HG03354 (cell line): ENCODE measurements at regions not wholly inside any gene's neighbourhood (a gene's known extent, or its start where the extent isn't known, plus 50 kb on each side); places are given as distances from the start of the nearest gene placed in this dataset.
"Not testable (repeated sequence)": the region's sequence is repeated elsewhere in the genome, so short reads cannot be mapped to it uniquely, and the experiment has no call there.

Experiments used
- ATAC-seq: cut with Tn5 transposase; IDR thresholded peaks from one replicate; pipeline ENCODE4 v1.9.1; 2021; ENCODE audit warnings: mild to moderate bottlenecking; ENCODE audit not compliant: unreplicated experiment, poor library complexity, severe bottlenecking

GRCh38 chr12:19657732-19658130 is 218.4 kb downstream of the AEBP2 start:
- no peak for ATAC-seq

DNA sequence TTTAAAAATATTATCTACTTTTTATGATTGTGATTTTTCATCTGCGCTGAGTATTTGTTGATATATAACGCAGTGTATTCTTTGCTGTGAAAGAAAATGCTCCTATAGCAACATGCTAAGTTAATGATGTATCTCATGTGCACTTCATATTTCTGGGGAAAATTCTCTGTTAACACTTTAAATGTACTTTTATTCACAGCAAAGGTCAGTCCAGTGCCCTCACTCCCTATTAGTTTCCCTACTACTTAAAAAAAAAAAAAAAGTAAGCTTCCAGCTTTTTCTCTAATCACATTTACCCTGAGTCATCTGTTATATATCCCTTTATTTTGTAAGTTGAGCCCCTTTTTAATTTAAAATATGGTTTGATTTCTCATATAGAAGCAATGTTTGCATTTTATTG is 219.8 kb downstream of the AEBP2 start:
- no peak for ATAC-seq

GRCh38 chr12:19659501-19659900 is 220.2 kb downstream of the AEBP2 start:
- no peak for ATAC-seq

- ATAC-seq, result no peak
Measured at GRCh38 chr12:19665121-19665900, 226.0 kb downstream of the AEBP2 start.

GRCh38 chr12:19666070-19666469 is 226.8 kb downstream of the AEBP2 start:
- no peak for ATAC-seq

- ATAC-seq, result no peak
Measured at GRCh38 chr12:19669793-19670192, 230.5 kb downstream of the AEBP2 start.

- no peak for ATAC-seq
Measured at GRCh38 chr12:19671695-19672094, 232.4 kb downstream of the AEBP2 start.

- ATAC-seq, result no peak
Measured at GRCh38 chr12:19674437-19674836, 235.1 kb downstream of the AEBP2 start.

DNA sequence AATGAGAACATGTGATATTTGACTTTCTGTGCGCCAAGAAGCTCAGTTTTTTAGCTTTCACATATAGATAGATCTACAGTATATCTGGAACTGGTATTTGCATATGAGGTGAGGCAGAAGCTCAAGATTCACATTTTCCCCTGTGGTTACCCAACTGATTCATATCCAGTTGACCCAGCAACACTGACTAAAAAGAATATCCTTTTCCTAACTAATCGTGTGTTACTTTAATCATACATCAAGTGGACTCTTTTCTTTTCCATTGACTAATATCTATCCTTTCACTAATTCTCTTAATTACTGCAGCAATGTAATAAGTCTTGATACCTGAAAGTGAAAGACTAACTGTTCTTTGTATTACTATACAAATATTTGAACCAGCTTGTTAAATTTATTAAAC is 236.1 kb downstream of the AEBP2 start:
- ATAC-seq, result no peak

GRCh38 chr12:19678501-19678900 is 239.2 kb downstream of the AEBP2 start:
- not testable (repeated sequence) for ATAC-seq

DNA sequence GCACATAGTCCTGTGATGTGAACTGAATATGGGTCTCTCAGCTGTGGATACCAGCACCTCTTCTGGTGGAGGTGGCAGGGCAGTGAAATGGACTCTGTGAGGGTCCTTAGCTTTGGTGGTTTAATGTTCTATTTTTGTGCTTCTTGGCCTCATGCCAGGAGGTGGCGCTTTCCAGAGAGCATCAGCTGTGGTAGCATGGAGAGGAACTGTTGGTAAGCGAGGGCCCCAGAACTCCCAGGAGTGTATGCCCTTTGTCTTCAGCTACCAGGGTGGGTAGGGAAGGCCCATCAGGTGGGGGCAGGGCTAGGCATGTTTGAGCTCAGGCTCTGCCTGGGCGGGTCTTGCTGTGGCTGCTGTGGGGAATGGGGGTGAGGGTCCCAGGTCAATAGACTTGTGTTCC is 241.7 kb downstream of the AEBP2 start:
- ATAC-seq, result no peak

- no peak for ATAC-seq
Measured at GRCh38 chr12:19683178-19683927, 244.1 kb downstream of the AEBP2 start.

DNA sequence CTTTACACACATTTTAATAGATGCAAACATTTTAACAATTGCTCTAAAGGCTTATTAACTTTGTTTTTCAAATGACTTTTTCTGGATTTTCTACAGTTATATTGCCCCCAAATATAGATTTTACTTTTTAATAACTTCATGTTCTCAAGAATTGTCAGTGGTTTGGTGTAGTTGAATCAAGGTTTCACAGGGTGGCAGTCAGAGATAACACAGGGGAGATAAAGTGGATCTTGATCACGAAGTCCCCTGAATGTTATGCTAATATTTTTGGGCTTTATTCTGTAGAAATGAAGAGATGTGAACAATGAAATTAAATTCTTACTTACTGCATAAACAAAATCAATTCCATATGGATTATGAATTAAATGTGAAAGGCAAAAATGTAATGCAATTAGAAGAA is 248.1 kb downstream of the AEBP2 start:
- ATAC-seq, result no peak

GRCh38 chr12:19688532-19688931 is 249.2 kb downstream of the AEBP2 start:
- ATAC-seq, result no peak

DNA sequence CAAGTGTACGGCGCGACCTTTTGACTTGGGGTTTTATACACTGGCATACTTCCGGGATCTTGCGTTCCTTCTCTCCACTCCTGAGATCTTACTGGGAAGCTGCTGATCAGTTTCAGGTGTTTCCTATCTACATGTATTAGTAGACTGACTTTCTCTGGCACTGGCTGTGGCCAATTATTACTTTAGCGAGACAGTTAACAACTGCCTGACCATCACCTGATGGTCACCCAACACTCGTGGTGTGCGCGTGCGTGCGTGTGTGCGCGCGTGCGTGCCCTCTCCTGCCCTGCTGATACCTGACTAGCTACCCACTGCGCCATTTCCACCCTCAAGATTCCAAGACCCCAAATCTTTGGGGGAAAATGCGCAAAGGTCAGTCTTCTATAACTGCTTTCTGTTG is 249.9 kb downstream of the AEBP2 start:
- no peak for ATAC-seq

DNA sequence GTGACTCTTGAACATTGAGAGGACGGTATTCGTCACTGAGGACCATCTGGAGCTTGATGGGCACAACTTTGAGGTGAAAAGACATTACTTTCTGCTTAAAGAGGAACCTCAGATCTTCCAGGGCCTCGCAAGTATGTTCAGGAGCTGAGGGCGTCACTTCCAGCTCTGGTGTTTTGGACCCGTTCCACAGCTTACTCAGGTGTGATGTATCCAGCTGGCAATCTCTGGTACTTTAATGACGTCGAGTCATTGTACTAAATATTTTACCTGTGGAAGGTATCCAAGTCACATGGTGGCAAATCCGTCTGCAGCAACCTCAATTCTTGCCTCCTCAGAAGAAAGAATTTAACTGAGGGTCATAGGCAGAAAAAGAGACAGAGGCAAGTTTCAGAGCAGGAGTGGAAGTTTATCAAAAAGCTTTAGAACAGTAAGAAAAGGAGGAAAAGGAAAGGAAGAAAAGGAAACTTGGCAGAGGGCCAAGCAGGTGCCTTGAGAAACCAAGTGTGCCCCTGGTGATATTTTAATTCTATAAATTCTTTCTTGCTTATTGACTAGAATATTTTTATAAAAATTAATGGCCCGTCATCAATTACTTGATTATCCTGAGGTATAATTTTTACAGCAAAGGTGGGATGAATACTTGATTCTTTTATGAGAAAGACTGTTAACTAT is 250.6 kb downstream of the AEBP2 start:
- ATAC-seq, result no peak

DNA sequence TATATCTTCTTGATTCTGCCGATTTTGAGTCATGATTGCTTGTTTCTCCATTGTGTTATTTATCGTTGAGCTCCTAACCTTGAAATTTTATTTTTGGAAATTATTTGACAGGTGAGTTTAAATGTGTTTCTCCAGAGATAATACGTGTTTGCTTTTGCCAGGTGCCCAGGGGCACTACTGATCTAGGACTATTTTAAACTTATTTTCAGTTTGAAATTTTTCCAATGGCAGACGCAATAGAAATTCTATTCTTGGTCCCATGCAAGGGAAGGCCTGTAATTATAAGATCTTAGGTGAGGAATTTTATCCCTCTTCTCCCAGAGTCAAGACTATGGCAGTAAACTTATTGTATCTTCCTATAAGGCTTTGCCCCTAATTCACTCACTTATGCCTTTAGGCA is 252.8 kb downstream of the AEBP2 start:
- no peak for ATAC-seq

GRCh38 chr12:19692566-19692965 is 253.3 kb downstream of the AEBP2 start:
- no peak for ATAC-seq

DNA sequence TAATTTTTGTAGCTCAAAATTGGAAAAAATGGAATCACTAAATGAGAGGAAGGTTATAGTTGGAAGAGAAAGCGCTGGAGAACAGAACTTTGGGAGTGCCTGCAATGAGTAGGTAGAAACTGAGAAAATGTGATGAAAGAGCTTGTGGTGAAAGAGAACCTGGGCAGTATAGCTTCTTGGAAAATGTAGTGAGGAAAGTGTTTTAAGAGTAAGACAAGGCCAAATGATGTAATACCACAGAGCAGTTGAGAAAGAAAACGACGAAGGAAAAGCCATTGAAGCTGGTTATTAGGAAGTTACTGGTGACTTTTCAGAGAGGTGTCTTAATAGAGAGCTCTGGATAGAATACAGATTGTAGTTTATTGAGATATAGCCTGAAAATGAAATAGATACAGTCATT is 255.3 kb downstream of the AEBP2 start:
- no peak for ATAC-seq

- no peak for ATAC-seq
Measured at GRCh38 chr12:19695244-19696098, 256.2 kb downstream of the AEBP2 start.
